Fibroblast of lung (primary cell): ENCODE measurements at regions not wholly inside any gene's neighbourhood (a gene's known extent, or its start where the extent isn't known, plus 50 kb on each side); places are given as distances from the start of the nearest gene placed in this dataset.

Source experiments
- DNase-seq, 2 donors: peaks; one replicate each; pipeline versions ENCODE4 v3.0.0 to v3.0.0-alpha.2; 2010; ENCODE audit warnings: low read depth in 2 of 2
- H2AFZ ChIP-seq: 2 replicates; pipeline ENCODE4 v1.5.1; 2012; ENCODE audit warnings: low read length, control low read depth, inconsistent platforms
- H3K27ac ChIP-seq: 2 replicates; pipeline ENCODE4 v1.5.1; 2011; ENCODE audit warnings: low read length, control low read depth; ENCODE audit not compliant: insufficient read depth
- H3K27me3 ChIP-seq: 2 replicates; pipeline ENCODE4 v1.5.1; 2011; ENCODE audit warnings: mild to moderate bottlenecking, low read length; ENCODE audit not compliant: control insufficient read depth, insufficient read depth
- H3K36me3 ChIP-seq: 2 replicates; pipeline ENCODE4 v1.5.1; 2011; ENCODE audit warnings: low read length; ENCODE audit not compliant: control insufficient read depth, insufficient read depth
- H3K4me1 ChIP-seq: 2 replicates; pipeline ENCODE4 v1.5.1; 2011; ENCODE audit warnings: low read length; ENCODE audit not compliant: control insufficient read depth, insufficient read depth; ENCODE audit errors: extremely low read depth
- H3K4me2 ChIP-seq: 2 replicates; pipeline ENCODE4 v1.5.1; 2011; ENCODE audit warnings: low read length, control low read depth; ENCODE audit not compliant: insufficient read depth; ENCODE audit errors: extremely low read depth
- H3K4me3 ChIP-seq, 4 experiments: fragments of 200-600 bp in 1 of 4; sonication (generic) in 1 of 4; replicated peaks in 1 of 4; 2 replicates each; pipeline ENCODE4 v1.5.1; 2011 to 2016; ENCODE audit warnings: low read length in 4 of 4, low read depth in 3 of 4, mild to moderate bottlenecking in 3 of 4, control low read depth in 2 of 4, inconsistent platforms in 1 of 4, mixed read lengths in 1 of 4; ENCODE audit not compliant: insufficient read depth in 1 of 4; ENCODE audit errors: control extremely low read depth in 1 of 4
- H3K79me2 ChIP-seq: 2 replicates; pipeline ENCODE4 v1.5.1; 2012; ENCODE audit warnings: mild to moderate bottlenecking, low read length, inconsistent platforms; ENCODE audit not compliant: control insufficient read depth, insufficient read depth
- H3K9ac ChIP-seq: 2 replicates; pipeline ENCODE4 v1.5.1; 2011; ENCODE audit warnings: mild to moderate bottlenecking, low read length, control low read depth; ENCODE audit not compliant: insufficient read depth
- H3K9me3 ChIP-seq: 2 replicates; pipeline ENCODE4 v1.5.1; 2012; ENCODE audit warnings: low read depth, low read length; ENCODE audit not compliant: control insufficient read depth, insufficient read depth
- H4K20me1 ChIP-seq: 2 replicates; pipeline ENCODE4 v1.5.1; 2011; ENCODE audit warnings: low read length; ENCODE audit not compliant: control insufficient read depth, insufficient read depth; ENCODE audit errors: extremely low read depth
- CTCF ChIP-seq, 2 donors: IDR thresholded peaks in 1 of 2; conservative IDR thresholded peaks in 1 of 2; 1 replicate in 1 of 2; 2 replicates in 1 of 2; pipeline ENCODE4 v1.5.1; 2011 to 2012; ENCODE audit warnings: low read length in 2 of 2, control low read depth in 1 of 2, inconsistent platforms in 1 of 2, low read depth in 1 of 2, mild to moderate bottlenecking in 1 of 2
- EZH2 ChIP-seq: IDR thresholded peaks from 2 replicates; pipeline ENCODE4 v1.5.1; 2012; ENCODE audit warnings: low read length, control low read depth, mild to moderate bottlenecking; ENCODE audit errors: missing control alignments

DNA sequence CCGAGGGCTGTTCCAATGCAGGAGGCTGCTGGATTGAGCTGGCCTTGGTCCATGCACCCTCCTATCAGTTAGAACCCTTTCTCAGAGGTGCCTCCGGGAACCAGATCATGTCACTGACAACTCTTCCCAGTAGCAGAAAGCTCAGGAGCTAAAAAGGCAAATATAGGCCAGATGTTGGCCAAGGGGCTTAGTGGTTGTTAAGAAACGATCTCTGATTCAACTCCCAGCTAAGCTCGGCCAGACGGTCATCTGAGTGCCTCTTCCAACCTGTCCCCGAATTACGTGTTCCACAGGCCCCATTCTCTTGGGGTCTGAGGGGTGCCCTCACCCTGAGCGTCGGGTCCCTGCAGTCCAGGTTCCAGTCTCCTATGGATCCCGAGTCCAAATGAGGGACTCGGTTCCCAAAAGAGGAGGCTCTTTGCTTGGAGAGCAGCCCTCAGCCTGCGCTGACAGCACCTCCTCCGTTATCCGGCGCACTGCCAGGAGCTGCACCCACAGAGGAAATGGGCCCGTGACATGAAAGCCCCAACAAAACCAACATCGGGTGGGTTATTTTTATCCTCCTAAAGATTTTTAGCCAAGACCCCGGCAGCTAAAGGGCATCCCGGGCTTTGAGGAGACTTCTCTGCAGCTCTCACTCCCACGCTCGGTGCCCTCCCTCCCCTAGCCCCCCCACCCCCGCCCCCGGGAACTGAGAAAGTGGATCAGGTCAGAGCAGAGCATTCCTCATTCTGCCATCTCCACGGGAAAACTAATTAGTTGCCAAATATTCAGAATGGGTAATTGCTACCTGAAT, 106.6 kb upstream of the ID2 start:
- no peak overlapping the region for H3K27ac ChIP-seq
- H4K20me1 ChIP-seq: no peaks in the 10 kb centered on the region
- H3K9ac ChIP-seq: no peak overlapping the region
- H3K4me2 ChIP-seq: peak overlapping the region; percentile 29
- no peak overlapping the region for H3K4me3 ChIP-seq
- TF ChIP-seq EZH2: no peak
- no peak for TF ChIP-seq CTCF (conservative IDR thresholded peaks at IDR 0.05 in 1 of 2, IDR thresholded peaks at IDR 0.05 in 1 of 2; ENCODE audit: low read depth in 1 of 2, low read length in 2 of 2)
- H3K27me3 ChIP-seq: no peaks in the 10 kb centered on the region
- no peaks in the 10 kb centered on the region for H3K79me2 ChIP-seq
- DNase-seq: peak in 1 of 2 donors; percentile 29
- no peaks in the 10 kb centered on the region for H3K9me3 ChIP-seq
- no peak overlapping the region for H2AFZ ChIP-seq
- H3K36me3 ChIP-seq: no peaks in the 10 kb centered on the region
- H3K4me1 ChIP-seq: no peaks in the 10 kb centered on the region

DNA sequence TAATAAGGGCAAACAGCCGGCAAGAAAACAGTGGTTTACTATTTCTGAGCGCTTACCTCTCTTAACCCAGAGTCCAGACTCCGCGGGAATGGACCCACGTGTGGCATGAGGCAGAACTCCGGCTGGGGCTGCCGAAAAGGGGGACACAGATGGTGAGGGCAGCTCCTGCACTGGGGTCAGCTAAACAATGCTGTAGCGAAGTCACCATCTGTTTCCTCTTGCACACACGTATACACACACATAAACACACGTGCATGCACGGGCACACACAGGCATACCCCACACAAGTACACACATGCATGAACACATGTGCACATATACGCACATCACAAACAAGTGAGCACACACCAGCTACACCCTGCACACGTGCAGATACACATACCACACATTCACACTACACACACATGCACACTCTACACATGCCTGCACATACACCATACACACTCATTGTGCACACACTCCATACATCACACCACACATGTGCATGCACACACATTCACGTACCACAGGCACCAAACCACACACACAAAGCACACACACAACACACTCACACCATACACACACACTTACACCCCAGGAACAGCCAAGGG, 105.9 kb upstream of the ID2 start:
- Histone ChIP-seq H3K4me3 (no peak overlapping the region), H4K20me1 (no peaks in the 10 kb centered on the region), H3K36me3 (no peaks in the 10 kb centered on the region), H3K4me1 (no peaks in the 10 kb centered on the region), H3K27me3 (no peaks in the 10 kb centered on the region), H3K9ac (no peak overlapping the region), H3K9me3 (no peaks in the 10 kb centered on the region), H3K79me2 (no peaks in the 10 kb centered on the region), H3K27ac (no peak overlapping the region), H2AFZ (no peak overlapping the region), H3K4me2 (no peak overlapping the region)
- DNase-seq: no peak
- no peak for TF ChIP-seq CTCF (conservative IDR thresholded peaks at IDR 0.05 in 1 of 2, IDR thresholded peaks at IDR 0.05 in 1 of 2; ENCODE audit: low read depth in 1 of 2, low read length in 2 of 2)
- TF ChIP-seq EZH2: peak; percentile 43

DNA sequence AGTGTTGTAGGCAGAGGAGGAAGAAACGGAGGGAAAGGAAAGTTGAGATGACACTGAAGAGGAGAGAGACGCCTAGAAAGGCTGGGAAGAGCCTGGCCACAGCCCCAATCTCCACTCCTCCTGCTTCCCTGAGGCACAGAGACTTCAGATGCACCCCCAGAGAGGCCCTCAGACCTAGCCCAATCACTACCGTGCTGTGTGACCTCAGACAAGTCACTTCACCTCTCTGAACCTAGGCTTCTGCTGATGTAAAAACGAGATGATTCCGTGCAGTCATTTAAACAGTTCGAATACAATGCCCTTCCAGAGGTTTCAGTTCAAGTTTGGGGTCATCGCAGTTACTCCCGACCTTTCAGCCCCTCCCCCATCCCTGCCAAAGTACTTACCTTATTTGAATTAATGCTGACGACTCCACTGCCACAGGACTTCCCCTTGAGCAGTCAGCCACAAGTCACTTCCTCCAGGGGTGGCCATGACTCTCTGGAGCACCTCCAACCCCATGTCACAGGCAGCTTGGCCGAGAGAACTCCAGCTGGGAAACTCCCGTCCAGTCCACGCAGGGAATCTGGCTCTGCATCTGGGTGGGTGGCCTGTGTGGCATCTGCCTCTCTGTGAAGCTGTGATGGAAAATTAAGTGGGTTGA, 105.2 kb upstream of the ID2 start:
- no peaks in the 10 kb centered on the region for H3K79me2 ChIP-seq
- no peak for TF ChIP-seq EZH2
- TF ChIP-seq CTCF (conservative IDR thresholded peaks at IDR 0.05 in 1 of 2, IDR thresholded peaks at IDR 0.05 in 1 of 2; ENCODE audit: low read depth in 1 of 2, low read length in 2 of 2): no peak
- H3K4me3 ChIP-seq: no peak overlapping the region
- H3K27ac ChIP-seq: no peak overlapping the region
- no peak for DNase-seq
- no peaks in the 10 kb centered on the region for H3K4me1 ChIP-seq
- H3K4me2 ChIP-seq: no peak overlapping the region
- no peak overlapping the region for H2AFZ ChIP-seq
- no peaks in the 10 kb centered on the region for H4K20me1 ChIP-seq
- H3K9ac ChIP-seq: no peak overlapping the region
- no peaks in the 10 kb centered on the region for H3K9me3 ChIP-seq
- H3K36me3 ChIP-seq: no peaks in the 10 kb centered on the region
- no peaks in the 10 kb centered on the region for H3K27me3 ChIP-seq
